HepG2 (cell line): ENCODE measurements at regions not wholly inside any gene's neighbourhood (a gene's known extent, or its start where the extent isn't known, plus 50 kb on each side); places are given as distances from the start of the nearest gene placed in this dataset.

ENCODE experiments used
- ATAC-seq: fragments of 200-7000 bp; cut with Tn5 transposase; 3 replicates; pipeline ENCODE4 v1.9.1; 2020; ENCODE audit warnings: mild to moderate bottlenecking, moderate library complexity
- BruUV-seq: library from RNA; stranded (reverse); fragments of 400-500 nt; replicated peaks from 2 replicates; lab custom pipeline; 2021; lab: Mats Ljungman, UMichigan
- CTCF ChIA-PET: fragments of 300-600 bp; formaldehyde crosslinking; extraction: SDS; loops from one replicate; lab custom pipeline; 2021; ENCODE audit warnings: low total read pairs, inconsistent platforms, low intra/inter-chr PET ratio; lab: Yijun Ruan, JAX
- POLR2A ChIA-PET: fragments of 350-600 bp; sonication (Branson Sonifier 250); formaldehyde crosslinking; loops from one replicate; lab custom pipeline; 2020; ENCODE audit warnings: antibody characterized with exemption, inconsistent platforms; lab: Yijun Ruan, JAX
- DNase-seq: peaks from one replicate; pipeline ENCODE4 v3.0.0-alpha.2; 2015; ENCODE audit warnings: low spot score
- FAIRE-seq: peaks from 3 replicates; lab custom pipeline; 2011; peaks lifted over from hg19 to GRCh38; lab: Jason Lieb, UNC
- H2AFZ ChIP-seq: one replicate; pipeline ENCODE4 v1.6.1; 2011; ENCODE audit warnings: low read length, inconsistent platforms
- H3K27ac ChIP-seq: fragments of 300-600 bp; 3 replicates; pipeline ENCODE4 v1.8.0; 2011; ENCODE audit warnings: mixed run types, mild to moderate bottlenecking, mixed read lengths, low read length, inconsistent platforms; ENCODE audit not compliant: insufficient read depth; ENCODE audit errors: extremely low read length
- H3K27me3 ChIP-seq, 2 experiments: fragments of 200-600 bp in 1 of 2; 2 replicates in 1 of 2; 3 replicates in 1 of 2; pipeline versions ENCODE4 v1.6.0 to v1.8.0; 2011; ENCODE audit warnings: low read length in 2 of 2, mild to moderate bottlenecking in 2 of 2, moderate library complexity in 2 of 2, inconsistent platforms in 1 of 2; ENCODE audit not compliant: insufficient read depth in 2 of 2, control insufficient read depth in 1 of 2
- H3K36me3 ChIP-seq, 2 experiments: fragments of 200-600 bp in 1 of 2; replicated peaks in 1 of 2; 2 replicates in 1 of 2; 3 replicates in 1 of 2; pipeline versions ENCODE4 v1.5.1 to v1.8.0; 2011; ENCODE audit warnings: low read length in 2 of 2, inconsistent platforms in 1 of 2; ENCODE audit not compliant: insufficient read depth in 2 of 2, control insufficient read depth in 1 of 2
- H3K4me1 ChIP-seq: 2 replicates; pipeline ENCODE4 v1.5.1; 2012; ENCODE audit warnings: low read length, inconsistent platforms; ENCODE audit not compliant: insufficient read depth
- H3K4me2 ChIP-seq: 2 replicates; pipeline ENCODE4 v1.6.0; 2011; ENCODE audit warnings: low read depth, low read length, inconsistent platforms
- H3K4me3 ChIP-seq, 3 experiments: fragments of 200-600 bp in 1 of 3; sonication (generic), shearing (Covaris generic) in 1 of 3; replicated peaks in 1 of 3; 2 replicates each; pipeline ENCODE4 v1.5.1; 2011 to 2016; ENCODE audit warnings: low read length in 3 of 3, inconsistent platforms in 2 of 3, low read depth in 2 of 3, mild to moderate bottlenecking in 2 of 3, control low read depth in 1 of 3, mixed read lengths in 1 of 3; ENCODE audit not compliant: insufficient read depth in 1 of 3
- H3K79me2 ChIP-seq: one replicate; pipeline ENCODE4 v1.6.1; 2011; ENCODE audit warnings: low read length, inconsistent platforms; ENCODE audit not compliant: insufficient read depth
- H3K9ac ChIP-seq: 2 replicates; pipeline ENCODE4 v1.6.0; 2011; ENCODE audit warnings: mild to moderate bottlenecking, low read depth, low read length, inconsistent platforms; ENCODE audit not compliant: insufficient read depth
- H3K9me3 ChIP-seq: 2 replicates; pipeline ENCODE4 v1.5.1; 2012; ENCODE audit warnings: mild to moderate bottlenecking, low read length
- H4K20me1 ChIP-seq: 2 replicates; pipeline ENCODE4 v1.6.0; 2011; ENCODE audit warnings: inconsistent platforms, mild to moderate bottlenecking, low read length, moderate library complexity; ENCODE audit not compliant: insufficient read depth
- ATF7 ChIP-seq, 2 experiments: fragments of 450-650 bp in 1 of 2; sonication (generic) in 1 of 2; formaldehyde crosslinking in 1 of 2; IDR thresholded peaks; 2 replicates each; pipeline versions ENCODE4 v1.4.0 to v1.6.1; 2016 to 2020; ENCODE audit warnings: antibody characterized with exemption in 1 of 2, mild to moderate bottlenecking in 1 of 2, missing genetic modification reagents in 1 of 2
- GTF3A ChIP-seq: sonication (generic); formaldehyde crosslinking; conservative IDR thresholded peaks from 2 replicates; pipeline ENCODE4 v1.4.0; 2020; ENCODE audit warnings: mild to moderate bottlenecking, missing genetic modification reagents
- HDAC6 ChIP-seq: fragments of 200-600 bp; sonication (generic); IDR thresholded peaks from 2 replicates; pipeline ENCODE4 v1.7.0; 2017; ENCODE audit warnings: mild to moderate bottlenecking, antibody characterized with exemption, low read length, low read depth
- HES4 ChIP-seq: sonication (generic); formaldehyde crosslinking; IDR thresholded peaks from 2 replicates; pipeline ENCODE4 v1.9.0; 2021; ENCODE audit warnings: mild to moderate bottlenecking, missing genetic modification reagents, borderline replicate concordance
- KAT8 ChIP-seq: IDR thresholded peaks from 2 replicates; pipeline ENCODE4 v1.6.1; 2016; ENCODE audit warnings: missing genetic modification reagents, missing compliant biosample characterization
- ONECUT2 ChIP-seq: sonication (generic); formaldehyde crosslinking; IDR thresholded peaks from 2 replicates; pipeline ENCODE4 v1.4.0; 2020; ENCODE audit warnings: missing genetic modification reagents
- RCOR2 ChIP-seq: IDR thresholded peaks from 2 replicates; pipeline ENCODE4 v1.6.1; 2016; ENCODE audit warnings: missing biosample characterization, missing genetic modification reagents
- ZC3H13 ChIP-seq: sonication (generic); formaldehyde crosslinking; IDR thresholded peaks from 2 replicates; pipeline ENCODE4 v1.8.1; 2023; ENCODE audit warnings: mild to moderate bottlenecking, missing genetic modification reagents, moderate library complexity
- ZFP82 ChIP-seq: sonication (generic); formaldehyde crosslinking; IDR thresholded peaks from 2 replicates; pipeline ENCODE4 v1.5.1; 2020; ENCODE audit warnings: mild to moderate bottlenecking, missing genetic modification reagents, borderline replicate concordance
- ZNF274 ChIP-seq: sonication (generic); formaldehyde crosslinking; IDR thresholded peaks from 2 replicates; pipeline ENCODE4 v1.5.1; 2020; ENCODE audit warnings: mild to moderate bottlenecking, missing genetic modification reagents
- ZNF496 ChIP-seq: sonication (generic); formaldehyde crosslinking; IDR thresholded peaks from 2 replicates; pipeline ENCODE4 v1.8.1; 2023; ENCODE audit warnings: mild to moderate bottlenecking, moderate library complexity, missing genetic modification reagents; ENCODE audit not compliant: insufficient replicate concordance
- ZNF737 ChIP-seq: sonication (generic); formaldehyde crosslinking; IDR thresholded peaks from 2 replicates; pipeline ENCODE4 v1.5.0; 2020; ENCODE audit warnings: missing genetic modification reagents, mild to moderate bottlenecking, borderline replicate concordance
- WGBS: methylation state at CpG from one replicate; pipeline ENCODE4 v1.1.6; 2017; ENCODE audit warnings: low lambda C conversion rate; 5-methylcytosine and 5-hydroxymethylcytosine counted together
- in situ Hi-C: cut with HindIII; loops from 2 replicates; pipeline ENCODE4 v1.10.0; 2017; ENCODE audit warnings: low pct_unique_long_range_greater_than_20kb; ENCODE audit not compliant: extremely low pct_ligation_motif_present
- intact Hi-C: fragments of 100-400 bp; cut with micrococcal nuclease; formaldehyde crosslinking; loops from one replicate; pipeline ENCODE4 v1.10.0; 2022; ENCODE audit not compliant: unreplicated experiment
- TF ChIP-seq, protein P1 (sequence below): sonication (generic); formaldehyde crosslinking; conservative IDR thresholded peaks from 2 replicates; pipeline ENCODE4 v1.4.0; 2020; ENCODE audit warnings: missing genetic modification reagents
- TF ChIP-seq, protein P2 (sequence below): sonication (generic); formaldehyde crosslinking; IDR thresholded peaks from 2 replicates; pipeline ENCODE4 v1.9.0; 2021; ENCODE audit warnings: missing genetic modification reagents, borderline replicate concordance

DNA sequence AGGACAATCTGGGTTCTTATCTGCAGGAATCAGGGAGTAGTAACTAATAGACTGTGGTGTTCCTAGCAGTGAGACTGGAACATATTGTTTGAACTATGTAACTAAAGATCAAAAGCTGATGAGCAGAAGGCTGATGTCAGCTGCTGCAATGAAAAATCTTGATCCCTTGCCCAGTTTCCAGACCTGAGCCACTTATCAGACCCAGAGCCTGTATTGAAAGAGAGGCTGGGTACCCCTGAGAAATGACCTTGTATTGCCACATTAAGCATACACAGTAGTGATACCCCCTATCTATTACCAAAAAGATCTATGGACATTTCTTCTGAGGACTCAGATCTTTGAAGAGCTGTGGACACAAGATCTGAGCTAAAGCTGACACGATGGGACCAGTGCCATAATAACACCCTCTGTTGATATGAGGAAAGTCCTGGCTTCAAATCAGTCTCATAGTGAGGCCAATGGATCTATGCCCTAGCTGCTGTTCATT lies 178.0 kb upstream of the GALNT2 start:
- CTCF ChIA-PET, result no interaction called here
- no TSS peak for BruUV-seq
- in situ Hi-C loops, result no loop called here
- TF ChIP-seq RCOR2 (CRISPR knock-in tag), result no peak
- TF ChIP-seq, all 625 proteins: peak for 0
- Histone ChIP-seq H3K79me2 (no peaks in the 10 kb centered on the region), H3K36me3 (no peaks in the 10 kb centered on the region), H3K4me2 (no peak overlapping the region), H3K27me3 (peaks cover 2 to 3% of the 10 kb centered on the region in 2 experiments; a peak in 1 of 5 replicates), H3K9me3 (no peaks in the 10 kb centered on the region), H3K27ac (no peak overlapping the region), H3K9ac (no peak overlapping the region), H2AFZ (no peak overlapping the region), H3K4me3 (no peak overlapping the region), H3K4me1 (peaks cover 5% of the 10 kb centered on the region), H4K20me1 (no peaks in the 10 kb centered on the region)
- FAIRE-seq, result no peak
- POLR2A ChIA-PET, result no interaction called here
- intact Hi-C loops, result no loop called here
- WGBS, result 14% methylated on average over 1 of the region's 1 CpG
- no peak for DNase-seq
- no peak for ATAC-seq

DNA sequence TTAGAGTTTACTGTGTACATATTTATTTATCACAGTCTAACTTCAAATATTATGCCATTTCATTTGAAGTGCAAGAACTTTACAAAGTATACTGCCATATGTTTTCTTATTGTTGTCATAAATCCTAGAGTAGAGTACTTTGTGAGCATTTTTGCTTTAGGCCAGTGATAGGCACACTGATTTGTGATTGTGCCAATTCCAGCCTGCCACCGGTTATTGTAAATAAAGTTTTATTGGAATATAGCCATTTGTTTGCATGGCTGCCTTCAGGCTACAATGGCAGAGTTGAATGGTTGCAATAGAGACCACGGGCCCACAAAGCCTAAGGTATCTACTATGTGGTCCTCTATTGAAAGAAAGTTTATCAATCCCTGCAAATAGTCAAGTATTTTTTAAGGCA lies 175.8 kb upstream of the GALNT2 start:
- Histone ChIP-seq H3K9ac (no peak overlapping the region), H3K4me1 (peaks cover 5% of the 10 kb centered on the region), H4K20me1 (no peaks in the 10 kb centered on the region), H3K79me2 (no peaks in the 10 kb centered on the region), H3K4me2 (no peak overlapping the region), H3K27ac (no peak overlapping the region), H2AFZ (no peak overlapping the region), H3K27me3 (0 out of 5 replicates have a peak, but pooled peaks cover 0 to 3% of the 10 kb centered on the region in 2 experiments), H3K36me3 (no peaks in the 10 kb centered on the region), H3K4me3 (no peak overlapping the region), H3K9me3 (no peaks in the 10 kb centered on the region)
- ChIA-PET POLR2A (no interaction called here), CTCF (no interaction called here)
- WGBS, result 21% methylated on average over 2 of the region's 2 CpGs
- no peak for DNase-seq
- ATAC-seq, result no peak
- in situ Hi-C loops (no loop called here), intact Hi-C loops (no loop called here)
- no TSS peak for BruUV-seq
- FAIRE-seq, result no peak
- TF ChIP-seq, protein P1, sequence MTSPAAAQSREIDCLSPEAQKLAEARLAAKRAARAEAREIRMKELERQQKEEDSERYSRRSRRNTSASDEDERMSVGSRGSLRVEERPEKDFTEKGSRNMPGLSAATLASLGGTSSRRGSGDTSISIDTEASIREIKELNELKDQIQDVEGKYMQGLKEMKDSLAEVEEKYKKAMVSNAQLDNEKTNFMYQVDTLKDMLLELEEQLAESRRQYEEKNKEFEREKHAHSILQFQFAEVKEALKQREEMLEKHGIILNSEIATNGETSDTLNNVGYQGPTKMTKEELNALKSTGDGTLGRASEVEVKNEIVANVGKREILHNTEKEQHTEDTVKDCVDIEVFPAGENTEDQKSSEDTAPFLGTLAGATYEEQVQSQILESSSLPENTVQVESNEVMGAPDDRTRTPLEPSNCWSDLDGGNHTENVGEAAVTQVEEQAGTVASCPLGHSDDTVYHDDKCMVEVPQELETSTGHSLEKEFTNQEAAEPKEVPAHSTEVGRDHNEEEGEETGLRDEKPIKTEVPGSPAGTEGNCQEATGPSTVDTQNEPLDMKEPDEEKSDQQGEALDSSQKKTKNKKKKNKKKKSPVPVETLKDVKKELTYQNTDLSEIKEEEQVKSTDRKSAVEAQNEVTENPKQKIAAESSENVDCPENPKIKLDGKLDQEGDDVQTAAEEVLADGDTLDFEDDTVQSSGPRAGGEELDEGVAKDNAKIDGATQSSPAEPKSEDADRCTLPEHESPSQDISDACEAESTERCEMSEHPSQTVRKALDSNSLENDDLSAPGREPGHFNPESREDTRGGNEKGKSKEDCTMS (CRISPR knock-in tag), result no peak
- no peak for TF ChIP-seq ZNF274 (CRISPR knock-in tag)
- no peak for TF ChIP-seq KAT8 (CRISPR knock-in tag)
- TF ChIP-seq ZNF496, result no peak
- TF ChIP-seq GTF3A, result no peak
- TF ChIP-seq ATF7 (IDR thresholded peaks at IDR 0.05), result no peak
- no peak for TF ChIP-seq ATF7 (CRISPR knock-in tag; IDR thresholded peaks at IDR 0.05)
- TF ChIP-seq ZC3H13, result no peak
- TF ChIP-seq ZFP82 (CRISPR knock-in tag), result no peak
- no peak for TF ChIP-seq HDAC6
- TF ChIP-seq, protein P2, sequence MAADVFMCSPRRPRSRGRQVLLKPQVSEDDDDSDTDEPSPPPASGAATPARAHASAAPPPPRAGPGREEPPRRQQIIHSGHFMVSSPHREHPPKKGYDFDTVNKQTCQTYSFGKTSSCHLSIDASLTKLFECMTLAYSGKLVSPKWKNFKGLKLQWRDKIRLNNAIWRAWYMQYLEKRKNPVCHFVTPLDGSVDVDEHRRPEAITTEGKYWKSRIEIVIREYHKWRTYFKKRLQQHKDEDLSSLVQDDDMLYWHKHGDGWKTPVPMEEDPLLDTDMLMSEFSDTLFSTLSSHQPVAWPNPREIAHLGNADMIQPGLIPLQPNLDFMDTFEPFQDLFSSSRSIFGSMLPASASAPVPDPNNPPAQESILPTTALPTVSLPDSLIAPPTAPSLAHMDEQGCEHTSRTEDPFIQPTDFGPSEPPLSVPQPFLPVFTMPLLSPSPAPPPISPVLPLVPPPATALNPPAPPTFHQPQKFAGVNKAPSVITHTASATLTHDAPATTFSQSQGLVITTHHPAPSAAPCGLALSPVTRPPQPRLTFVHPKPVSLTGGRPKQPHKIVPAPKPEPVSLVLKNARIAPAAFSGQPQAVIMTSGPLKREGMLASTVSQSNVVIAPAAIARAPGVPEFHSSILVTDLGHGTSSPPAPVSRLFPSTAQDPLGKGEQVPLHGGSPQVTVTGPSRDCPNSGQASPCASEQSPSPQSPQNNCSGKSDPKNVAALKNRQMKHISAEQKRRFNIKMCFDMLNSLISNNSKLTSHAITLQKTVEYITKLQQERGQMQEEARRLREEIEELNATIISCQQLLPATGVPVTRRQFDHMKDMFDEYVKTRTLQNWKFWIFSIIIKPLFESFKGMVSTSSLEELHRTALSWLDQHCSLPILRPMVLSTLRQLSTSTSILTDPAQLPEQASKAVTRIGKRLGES (CRISPR knock-in tag), result no peak
- no peak for TF ChIP-seq HES4 (CRISPR knock-in tag)
- TF ChIP-seq ZNF737 (CRISPR knock-in tag), result no peak
- no peak for TF ChIP-seq ONECUT2 (CRISPR knock-in tag)
